Panc1 (cell line): ENCODE measurements at regions not wholly inside any gene's neighbourhood (a gene's known extent, or its start where the extent isn't known, plus 50 kb on each side); places are given as distances from the start of the nearest gene placed in this dataset.

Experiments used
- CTCF ChIP-seq: fragments of 450-650 bp; IDR thresholded peaks from 2 replicates; pipeline ENCODE4 v1.5.1; 2017; ENCODE audit warnings: mild to moderate bottlenecking
- POLR2AphosphoS5 ChIP-seq: IDR thresholded peaks from 2 replicates; pipeline ENCODE4 v1.6.1; 2012; ENCODE audit warnings: mild to moderate bottlenecking, low read depth, low read length, moderate library complexity
- TCF7L2 ChIP-seq: IDR thresholded peaks from 2 replicates; pipeline ENCODE4 v1.6.1; 2011; ENCODE audit warnings: mild to moderate bottlenecking, low read depth, low read length, inconsistent platforms
- TF ChIP-seq, protein P1 (sequence below), 2 experiments: IDR thresholded peaks; 2 replicates each; pipeline ENCODE4 v1.6.1; 2011 to 2012; ENCODE audit warnings: low read depth in 2 of 2, control low read depth in 1 of 2, low read length in 1 of 2, mild to moderate bottlenecking in 1 of 2, moderate library complexity in 1 of 2; ENCODE audit not compliant: insufficient read depth in 1 of 2

GRCh38 chr6:23306251-23306950 is 737.0 kb downstream of the HDGFL1 start:
- TF ChIP-seq CTCF (no peak), POLR2AphosphoS5 (no peak), TCF7L2 (no peak)
- TF ChIP-seq, protein P1, sequence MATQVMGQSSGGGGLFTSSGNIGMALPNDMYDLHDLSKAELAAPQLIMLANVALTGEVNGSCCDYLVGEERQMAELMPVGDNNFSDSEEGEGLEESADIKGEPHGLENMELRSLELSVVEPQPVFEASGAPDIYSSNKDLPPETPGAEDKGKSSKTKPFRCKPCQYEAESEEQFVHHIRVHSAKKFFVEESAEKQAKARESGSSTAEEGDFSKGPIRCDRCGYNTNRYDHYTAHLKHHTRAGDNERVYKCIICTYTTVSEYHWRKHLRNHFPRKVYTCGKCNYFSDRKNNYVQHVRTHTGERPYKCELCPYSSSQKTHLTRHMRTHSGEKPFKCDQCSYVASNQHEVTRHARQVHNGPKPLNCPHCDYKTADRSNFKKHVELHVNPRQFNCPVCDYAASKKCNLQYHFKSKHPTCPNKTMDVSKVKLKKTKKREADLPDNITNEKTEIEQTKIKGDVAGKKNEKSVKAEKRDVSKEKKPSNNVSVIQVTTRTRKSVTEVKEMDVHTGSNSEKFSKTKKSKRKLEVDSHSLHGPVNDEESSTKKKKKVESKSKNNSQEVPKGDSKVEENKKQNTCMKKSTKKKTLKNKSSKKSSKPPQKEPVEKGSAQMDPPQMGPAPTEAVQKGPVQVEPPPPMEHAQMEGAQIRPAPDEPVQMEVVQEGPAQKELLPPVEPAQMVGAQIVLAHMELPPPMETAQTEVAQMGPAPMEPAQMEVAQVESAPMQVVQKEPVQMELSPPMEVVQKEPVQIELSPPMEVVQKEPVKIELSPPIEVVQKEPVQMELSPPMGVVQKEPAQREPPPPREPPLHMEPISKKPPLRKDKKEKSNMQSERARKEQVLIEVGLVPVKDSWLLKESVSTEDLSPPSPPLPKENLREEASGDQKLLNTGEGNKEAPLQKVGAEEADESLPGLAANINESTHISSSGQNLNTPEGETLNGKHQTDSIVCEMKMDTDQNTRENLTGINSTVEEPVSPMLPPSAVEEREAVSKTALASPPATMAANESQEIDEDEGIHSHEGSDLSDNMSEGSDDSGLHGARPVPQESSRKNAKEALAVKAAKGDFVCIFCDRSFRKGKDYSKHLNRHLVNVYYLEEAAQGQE (IDR thresholded peaks at IDR 0.05; ENCODE audit: insufficient read depth in 1 of 2, low read depth in 2 of 2, low read length in 1 of 2), result no peak
